IPS-NIHi7 (cell line): ENCODE measurements at regions not wholly inside any gene's neighbourhood (a gene's known extent, or its start where the extent isn't known, plus 50 kb on each side); places are given as distances from the start of the nearest gene placed in this dataset.
"Not testable (repeated sequence)": the region's sequence is repeated elsewhere in the genome, so short reads cannot be mapped to it uniquely, and the experiment has no call there.

Experiments
- DNase-seq: peaks from one replicate; pipeline ENCODE4 v3.0.0; 2012; ENCODE audit warnings: mixed read lengths; ENCODE audit errors: extremely low spot score

- peak; percentile 10 for DNase-seq
These were observed 359.8 kb upstream of the SETBP1 start for GRCh38 chr18:44320619-44321460.

- DNase-seq, result no peak
These were observed 358.7 kb upstream of the SETBP1 start for GRCh38 chr18:44321868-44322590.

- DNase-seq, result no peak
These were observed 357.6 kb upstream of the SETBP1 start for GRCh38 chr18:44323125-44323524.

- no peak for DNase-seq
These were observed 356.3 kb upstream of the SETBP1 start for GRCh38 chr18:44324361-44324760.

GRCh38 chr18:44325903-44326635 lies 354.6 kb upstream of the SETBP1 start:
- peak; percentile 62 for DNase-seq

- DNase-seq, result no peak
These were observed 348.8 kb upstream of the SETBP1 start for GRCh38 chr18:44331656-44332570.

GRCh38 chr18:44341759-44342158 lies 338.9 kb upstream of the SETBP1 start:
- DNase-seq, result no peak

- DNase-seq, result no peak
These were observed 338.5 kb upstream of the SETBP1 start for GRCh38 chr18:44342162-44342561.

GRCh38 chr18:44342946-44343345 lies 337.7 kb upstream of the SETBP1 start:
- no peak for DNase-seq

- DNase-seq, result no peak
These were observed 337.1 kb upstream of the SETBP1 start for GRCh38 chr18:44343570-44343969.

GRCh38 chr18:44356566-44357157 lies 324.0 kb upstream of the SETBP1 start:
- DNase-seq, result no peak

GRCh38 chr18:44358402-44358801 lies 322.3 kb upstream of the SETBP1 start:
- no peak for DNase-seq

GRCh38 chr18:44359741-44360140 lies 320.9 kb upstream of the SETBP1 start:
- not testable (repeated sequence) for DNase-seq

GRCh38 chr18:44362213-44362612 lies 318.5 kb upstream of the SETBP1 start:
- DNase-seq, result not testable (repeated sequence)

- no peak for DNase-seq
These were observed 309.8 kb upstream of the SETBP1 start for GRCh38 chr18:44370861-44371260.

- DNase-seq, result no peak
These were observed 305.7 kb upstream of the SETBP1 start for GRCh38 chr18:44374966-44375365.

- no peak for DNase-seq
These were observed 294.3 kb upstream of the SETBP1 start for GRCh38 chr18:44386401-44386800.

GRCh38 chr18:44388329-44388728 lies 292.4 kb upstream of the SETBP1 start:
- DNase-seq, result no peak

GRCh38 chr18:44392933-44393332 lies 287.8 kb upstream of the SETBP1 start:
- DNase-seq, result peak; percentile 20

- DNase-seq, result no peak
These were observed 287.3 kb upstream of the SETBP1 start for GRCh38 chr18:44393406-44393805.

GRCh38 chr18:44396550-44396949 lies 284.1 kb upstream of the SETBP1 start:
- DNase-seq, result no peak
